ENCODE measurements at regions not wholly inside any gene's neighbourhood (a gene's known extent, or its start where the extent isn't known, plus 50 kb on each side); places are given as distances from the start of the nearest gene placed in this dataset.

DNA sequence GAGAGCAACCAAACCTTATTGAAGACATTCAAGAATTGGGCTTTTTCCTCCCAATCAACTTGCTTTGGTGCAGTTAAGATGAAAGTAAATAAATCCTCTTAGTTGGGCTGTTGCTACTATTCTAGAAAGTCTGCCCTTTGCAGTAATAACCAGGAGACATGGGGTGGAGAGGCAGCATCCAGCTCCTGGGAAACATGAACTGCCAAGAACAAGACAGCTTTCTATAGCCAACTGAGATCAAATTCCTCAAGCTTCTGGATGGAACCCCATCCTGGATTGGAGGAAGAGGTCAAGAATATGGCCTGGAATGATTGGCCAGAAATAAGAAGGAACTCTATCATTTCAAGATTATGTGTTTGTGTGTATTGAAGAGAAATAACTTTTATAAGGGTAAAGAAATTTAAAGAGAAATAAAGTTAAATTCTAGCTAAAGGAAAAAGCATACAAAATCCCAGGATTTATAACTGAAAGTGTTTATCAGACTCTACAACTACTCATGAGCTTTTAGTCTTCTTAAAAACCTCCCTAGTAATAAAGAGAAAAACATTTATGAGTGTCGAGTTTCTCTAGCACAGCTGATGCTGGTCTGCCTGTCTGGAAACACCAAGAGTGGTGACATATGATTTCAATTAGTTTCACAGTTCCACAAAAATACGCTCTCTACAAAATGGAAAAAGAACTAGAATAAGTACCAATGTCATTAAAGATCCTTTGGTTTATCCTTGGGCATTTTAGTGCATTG lies 70.1 kb upstream of the COL1A2 start:
- H3K27me3 ChIP-seq (ENCODE audit: insufficient read depth, low read length), result no peaks in the 10 kb centered on the region
- no peaks in the 10 kb centered on the region for H3K36me3 ChIP-seq (ENCODE audit: insufficient read depth, low read depth, low read length)
- H3K27ac ChIP-seq (ENCODE audit: low read length), result no peak overlapping the region
- no peak overlapping the region for H3K9ac ChIP-seq (ENCODE audit: low read depth, low read length)
- H3K4me1 ChIP-seq (ENCODE audit: insufficient read depth, low read length), result no peaks in the 10 kb centered on the region
- no peak overlapping the region for H3K4me3 ChIP-seq (ENCODE audit: low read length)
- peaks cover 14% of the 10 kb centered on the region; the same call in 1 of the 2 replicates for H3K9me3 ChIP-seq (ENCODE audit: insufficient read depth, low read depth, low read length)

- no peak overlapping the region for H3K27ac ChIP-seq (ENCODE audit: low read length)
- no peaks in the 10 kb centered on the region for H3K36me3 ChIP-seq (ENCODE audit: insufficient read depth, low read depth, low read length)
- no peak overlapping the region for H3K9ac ChIP-seq (ENCODE audit: low read depth, low read length)
- no peak overlapping the region for H3K4me3 ChIP-seq (ENCODE audit: low read length)
- H3K4me1 ChIP-seq (ENCODE audit: insufficient read depth, low read length), result 0 out of 2 replicates have a peak, but pooled peaks cover 1% of the 10 kb centered on the region
- no peaks in the 10 kb centered on the region for H3K27me3 ChIP-seq (ENCODE audit: insufficient read depth, low read length)
- peaks cover 10% of the 10 kb centered on the region; the same call in 1 of the 2 replicates for H3K9me3 ChIP-seq (ENCODE audit: insufficient read depth, low read depth, low read length)
Measured at GRCh38 chr7:94325122-94325475, 69.6 kb upstream of the COL1A2 start.

GRCh38 chr7:94330269-94331020 lies 64.2 kb upstream of the COL1A2 start:
- Histone ChIP-seq H3K9ac (ENCODE audit: low read depth, low read length) (no peak overlapping the region), H3K4me3 (ENCODE audit: low read length) (no peak overlapping the region), H3K27ac (ENCODE audit: low read length) (no peak overlapping the region), H3K4me1 (ENCODE audit: insufficient read depth, low read length) (peaks cover 10% of the 10 kb centered on the region; the same call in 1 of the 2 replicates), H3K36me3 (ENCODE audit: insufficient read depth, low read depth, low read length) (no peaks in the 10 kb centered on the region), H3K27me3 (ENCODE audit: insufficient read depth, low read length) (no peaks in the 10 kb centered on the region), H3K9me3 (ENCODE audit: insufficient read depth, low read depth, low read length) (no peaks in the 10 kb centered on the region)

DNA sequence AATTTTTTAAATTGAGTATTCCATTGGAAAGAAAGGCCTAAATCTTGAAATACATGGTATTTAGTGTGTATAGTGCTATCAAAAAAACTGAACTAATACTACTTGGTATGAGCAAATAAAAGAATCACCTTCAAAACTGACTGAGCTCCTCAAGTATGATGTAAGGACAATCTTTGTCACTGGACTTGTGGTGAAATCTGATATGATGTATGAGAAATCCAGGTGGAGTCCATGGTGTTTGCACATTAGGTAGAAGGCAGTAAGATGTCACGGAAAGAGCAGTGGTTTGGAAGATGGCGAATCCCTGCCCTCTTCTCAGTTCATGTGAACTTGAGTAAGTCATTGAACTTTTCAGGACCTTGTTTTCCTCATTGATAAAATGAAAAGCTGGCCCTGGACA lies 62.1 kb upstream of the COL1A2 start:
- Histone ChIP-seq H3K9ac (ENCODE audit: low read depth, low read length) (no peak overlapping the region), H3K4me1 (ENCODE audit: insufficient read depth, low read length) (peaks cover 10% of the 10 kb centered on the region; the same call in 1 of the 2 replicates), H3K9me3 (ENCODE audit: insufficient read depth, low read depth, low read length) (no peaks in the 10 kb centered on the region), H3K27ac (ENCODE audit: low read length) (no peak overlapping the region), H3K27me3 (ENCODE audit: insufficient read depth, low read length) (no peaks in the 10 kb centered on the region), H3K36me3 (ENCODE audit: insufficient read depth, low read depth, low read length) (no peaks in the 10 kb centered on the region), H3K4me3 (ENCODE audit: low read length) (no peak overlapping the region)

GRCh38 chr7:94333810-94334209 lies 60.9 kb upstream of the COL1A2 start:
- H3K4me3 ChIP-seq (ENCODE audit: low read length), result no peak overlapping the region
- H3K4me1 ChIP-seq (ENCODE audit: insufficient read depth, low read length), result peaks cover 10% of the 10 kb centered on the region; the same call in 1 of the 2 replicates
- no peaks in the 10 kb centered on the region for H3K9me3 ChIP-seq (ENCODE audit: insufficient read depth, low read depth, low read length)
- no peak overlapping the region for H3K9ac ChIP-seq (ENCODE audit: low read depth, low read length)
- H3K27ac ChIP-seq (ENCODE audit: low read length), result no peak overlapping the region
- no peaks in the 10 kb centered on the region for H3K36me3 ChIP-seq (ENCODE audit: insufficient read depth, low read depth, low read length)
- H3K27me3 ChIP-seq (ENCODE audit: insufficient read depth, low read length), result no peaks in the 10 kb centered on the region

DNA sequence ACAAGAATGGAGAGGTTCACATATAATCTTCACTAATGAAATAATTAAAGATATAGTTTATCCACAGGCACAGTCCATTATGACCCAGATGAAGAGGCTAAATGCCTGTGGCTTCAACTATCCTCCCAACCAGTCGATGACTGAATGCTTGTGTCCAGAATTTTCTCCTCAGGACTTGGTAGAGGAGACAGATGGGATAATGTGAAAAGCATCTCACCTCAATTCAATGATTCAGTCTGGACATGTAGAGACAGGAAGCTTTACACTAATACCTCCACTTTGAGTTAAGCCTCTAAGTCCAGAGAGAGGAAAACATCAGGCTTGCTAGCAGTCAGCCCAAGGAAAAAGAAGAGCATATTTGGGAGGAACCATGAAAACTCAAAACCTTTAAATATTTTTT lies 59.1 kb upstream of the COL1A2 start:
- H3K27ac ChIP-seq (ENCODE audit: low read length), result no peak overlapping the region
- no peaks in the 10 kb centered on the region for H3K27me3 ChIP-seq (ENCODE audit: insufficient read depth, low read length)
- H3K9me3 ChIP-seq (ENCODE audit: insufficient read depth, low read depth, low read length), result no peaks in the 10 kb centered on the region
- H3K9ac ChIP-seq (ENCODE audit: low read depth, low read length), result no peak overlapping the region
- peaks cover 5% of the 10 kb centered on the region; the same call in 1 of the 2 replicates for H3K4me1 ChIP-seq (ENCODE audit: insufficient read depth, low read length)
- no peaks in the 10 kb centered on the region for H3K36me3 ChIP-seq (ENCODE audit: insufficient read depth, low read depth, low read length)
- H3K4me3 ChIP-seq (ENCODE audit: low read length), result no peak overlapping the region

- Histone ChIP-seq H3K4me1 (ENCODE audit: insufficient read depth, low read length) (peaks cover under 1% of the 10 kb centered on the region; the same call in 1 of the 2 replicates), H3K27ac (ENCODE audit: low read length) (no peak overlapping the region), H3K36me3 (ENCODE audit: insufficient read depth, low read depth, low read length) (no peaks in the 10 kb centered on the region), H3K4me3 (ENCODE audit: low read length) (no peak overlapping the region), H3K9ac (ENCODE audit: low read depth, low read length) (no peak overlapping the region), H3K9me3 (ENCODE audit: insufficient read depth, low read depth, low read length) (no peaks in the 10 kb centered on the region), H3K27me3 (ENCODE audit: insufficient read depth, low read length) (no peaks in the 10 kb centered on the region)
Measured at GRCh38 chr7:94336009-94336408, 58.7 kb upstream of the COL1A2 start.

DNA sequence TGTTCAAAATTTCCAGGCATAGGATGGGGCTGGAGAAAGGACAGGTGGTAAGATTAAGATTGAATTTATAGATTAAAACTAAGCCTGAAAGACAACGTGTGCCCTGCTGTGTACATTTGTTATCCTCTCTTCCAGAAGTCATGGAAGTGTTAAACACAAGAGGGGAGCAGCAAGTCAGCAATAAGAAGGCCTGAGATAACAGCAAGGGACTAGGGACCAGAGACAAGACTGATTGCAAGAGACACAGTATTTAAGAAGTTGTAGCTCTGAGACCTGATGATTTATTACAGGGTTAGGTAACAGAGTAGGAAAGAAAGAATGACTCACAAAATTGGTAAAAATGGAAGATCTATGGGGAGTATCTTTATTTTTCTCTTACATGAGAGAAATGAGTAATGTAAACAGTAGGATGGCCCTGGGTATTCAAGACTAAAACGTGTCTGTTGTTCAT lies 55.7 kb upstream of the COL1A2 start:
- no peaks in the 10 kb centered on the region for H3K9me3 ChIP-seq (ENCODE audit: insufficient read depth, low read depth, low read length)
- no peaks in the 10 kb centered on the region for H3K36me3 ChIP-seq (ENCODE audit: insufficient read depth, low read depth, low read length)
- H3K27ac ChIP-seq (ENCODE audit: low read length), result no peak overlapping the region
- no peak overlapping the region for H3K4me3 ChIP-seq (ENCODE audit: low read length)
- no peak overlapping the region for H3K9ac ChIP-seq (ENCODE audit: low read depth, low read length)
- H3K27me3 ChIP-seq (ENCODE audit: insufficient read depth, low read length), result no peaks in the 10 kb centered on the region
- H3K4me1 ChIP-seq (ENCODE audit: insufficient read depth, low read length), result no peaks in the 10 kb centered on the region

GRCh38 chr7:94344826-94345225 lies 49.9 kb upstream of the COL1A2 start:
- Histone ChIP-seq H3K27me3 (ENCODE audit: insufficient read depth, low read length) (no peaks in the 10 kb centered on the region), H3K36me3 (ENCODE audit: insufficient read depth, low read depth, low read length) (no peaks in the 10 kb centered on the region), H3K4me3 (ENCODE audit: low read length) (no peak overlapping the region), H3K27ac (ENCODE audit: low read length) (no peak overlapping the region), H3K9ac (ENCODE audit: low read depth, low read length) (no peak overlapping the region), H3K9me3 (ENCODE audit: insufficient read depth, low read depth, low read length) (no peaks in the 10 kb centered on the region), H3K4me1 (ENCODE audit: insufficient read depth, low read length) (peaks cover 6% of the 10 kb centered on the region; the same call in 1 of the 2 replicates)
